KOPT-K1 (cell line): ENCODE measurements at regions not wholly inside any gene's neighbourhood (a gene's known extent, or its start where the extent isn't known, plus 50 kb on each side); places are given as distances from the start of the nearest gene placed in this dataset.

Experiments used
- H3K27ac ChIP-seq: fragments of 200-600 bp; sonication (generic); 2 replicates; pipeline ENCODE4 v1.5.1; 2016; ENCODE audit warnings: antibody characterized with exemption, mild to moderate bottlenecking, low read depth, low read length; ENCODE audit not compliant: poor library complexity, severe bottlenecking
- H3K36me3 ChIP-seq: fragments of 200-600 bp; sonication (generic); 2 replicates; pipeline ENCODE4 v1.5.1; 2017; ENCODE audit warnings: antibody characterized with exemption, mild to moderate bottlenecking, low read length, moderate library complexity; ENCODE audit not compliant: insufficient read depth
- H3K9me3 ChIP-seq: fragments of 200-600 bp; sonication (generic); 2 replicates; pipeline ENCODE4 v1.5.1; 2017; ENCODE audit warnings: antibody characterized with exemption, low read length, mild to moderate bottlenecking; ENCODE audit not compliant: insufficient read depth, poor library complexity, severe bottlenecking

DNA sequence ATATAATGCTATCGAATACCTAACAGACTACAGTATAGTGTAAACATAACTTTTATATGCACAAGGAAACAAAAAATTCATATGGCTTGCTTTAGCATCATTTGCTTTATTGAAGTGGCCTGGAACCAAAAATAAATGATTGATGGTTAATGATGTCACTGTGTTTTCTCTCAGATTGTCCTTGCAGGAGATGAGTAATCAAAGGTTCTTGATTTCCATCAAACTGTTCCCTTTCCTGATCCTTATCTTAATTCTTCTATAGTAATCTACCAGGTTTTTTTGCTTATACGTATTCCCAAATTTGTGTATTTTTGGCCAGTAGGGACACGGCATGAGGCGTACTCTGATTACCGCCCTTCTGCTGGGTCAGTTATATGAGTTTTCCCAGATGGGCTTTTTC is 104.9 kb upstream of the CXCR4 start:
- no peaks in the 10 kb centered on the region for H3K36me3 ChIP-seq
- no peaks in the 10 kb centered on the region for H3K9me3 ChIP-seq
- no peak overlapping the region for H3K27ac ChIP-seq

DNA sequence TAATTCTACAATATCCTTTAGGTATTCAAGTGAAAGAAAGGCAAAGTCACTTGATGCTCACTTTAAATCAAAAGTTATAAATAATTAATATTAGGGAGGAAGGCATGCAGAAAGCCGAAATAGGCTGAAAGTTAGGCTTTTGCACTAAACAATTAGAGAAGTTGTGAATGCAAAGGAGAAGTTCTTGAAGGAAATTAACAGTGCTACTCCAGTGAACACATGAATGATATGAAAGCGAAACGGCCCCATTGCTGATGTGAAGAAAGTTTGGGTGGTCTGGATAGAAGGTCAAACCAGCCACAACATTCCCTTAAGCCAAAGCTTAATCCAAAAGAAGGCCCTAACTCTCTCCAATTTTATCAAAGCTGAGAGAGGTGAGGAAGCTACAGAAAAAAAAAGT is 103.1 kb upstream of the CXCR4 start:
- H3K9me3 ChIP-seq, result no peaks in the 10 kb centered on the region
- no peaks in the 10 kb centered on the region for H3K36me3 ChIP-seq
- H3K27ac ChIP-seq, result no peak overlapping the region

DNA sequence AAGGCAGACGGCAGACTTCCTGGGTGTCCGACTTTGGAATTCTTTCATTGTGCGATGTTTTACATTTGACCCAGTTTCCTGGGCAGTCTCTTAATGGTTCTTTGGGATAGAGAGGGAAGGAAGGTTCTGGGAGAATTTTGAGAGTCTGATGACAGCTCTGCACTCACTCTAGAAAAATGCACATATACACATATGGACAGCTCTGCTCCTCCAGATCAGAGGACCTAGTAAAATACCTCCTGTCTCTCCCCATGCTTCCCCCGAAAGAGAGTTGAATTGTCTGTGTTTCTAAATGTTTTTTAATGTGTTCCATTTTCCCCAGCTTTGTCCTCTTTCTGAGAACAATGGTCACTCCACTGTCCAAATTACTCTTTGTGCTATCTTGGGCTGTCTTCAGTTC is 102.0 kb upstream of the CXCR4 start:
- no peaks in the 10 kb centered on the region for H3K9me3 ChIP-seq
- H3K36me3 ChIP-seq, result no peaks in the 10 kb centered on the region
- no peak overlapping the region for H3K27ac ChIP-seq

DNA sequence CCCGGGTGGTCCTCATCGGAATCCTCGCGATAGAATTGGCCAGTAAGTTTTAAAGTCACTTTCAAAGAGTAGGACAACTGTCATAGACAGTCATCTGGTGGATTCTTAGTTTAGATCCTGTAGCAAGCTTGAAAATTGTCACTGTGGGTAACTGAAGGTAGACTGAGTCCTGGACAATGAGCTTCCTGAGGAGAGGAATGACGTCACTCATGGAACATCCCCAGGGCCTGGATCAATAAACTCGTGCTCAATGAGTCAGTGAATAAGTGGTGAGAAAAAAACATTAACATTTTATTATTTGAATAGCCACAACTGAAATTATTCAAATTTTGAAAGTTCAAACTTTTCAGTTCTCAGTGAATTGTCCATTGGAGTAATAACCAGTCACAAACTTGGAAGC is 101.4 kb upstream of the CXCR4 start:
- Histone ChIP-seq H3K9me3 (no peaks in the 10 kb centered on the region), H3K27ac (no peak overlapping the region), H3K36me3 (no peaks in the 10 kb centered on the region)

- Histone ChIP-seq H3K27ac (no peak overlapping the region), H3K9me3 (no peaks in the 10 kb centered on the region)
Measured at GRCh38 chr2:136217996-136218395, 100.0 kb upstream of the CXCR4 start.

GRCh38 chr2:136215908-136216472 is 98.0 kb upstream of the CXCR4 start:
- Histone ChIP-seq H3K27ac (no peak overlapping the region), H3K9me3 (peaks cover 4% of the 10 kb centered on the region), H3K36me3 (no peaks in the 10 kb centered on the region)

More at GRCh38 chr2:136217996-136218395, 100.0 kb upstream of the CXCR4 start:
- H3K36me3 ChIP-seq, result no peaks in the 10 kb centered on the region

GRCh38 chr2:136215449-136215848 is 97.5 kb upstream of the CXCR4 start:
- Histone ChIP-seq H3K9me3 (peaks cover 5% of the 10 kb centered on the region), H3K27ac (no peak overlapping the region), H3K36me3 (no peaks in the 10 kb centered on the region)

DNA sequence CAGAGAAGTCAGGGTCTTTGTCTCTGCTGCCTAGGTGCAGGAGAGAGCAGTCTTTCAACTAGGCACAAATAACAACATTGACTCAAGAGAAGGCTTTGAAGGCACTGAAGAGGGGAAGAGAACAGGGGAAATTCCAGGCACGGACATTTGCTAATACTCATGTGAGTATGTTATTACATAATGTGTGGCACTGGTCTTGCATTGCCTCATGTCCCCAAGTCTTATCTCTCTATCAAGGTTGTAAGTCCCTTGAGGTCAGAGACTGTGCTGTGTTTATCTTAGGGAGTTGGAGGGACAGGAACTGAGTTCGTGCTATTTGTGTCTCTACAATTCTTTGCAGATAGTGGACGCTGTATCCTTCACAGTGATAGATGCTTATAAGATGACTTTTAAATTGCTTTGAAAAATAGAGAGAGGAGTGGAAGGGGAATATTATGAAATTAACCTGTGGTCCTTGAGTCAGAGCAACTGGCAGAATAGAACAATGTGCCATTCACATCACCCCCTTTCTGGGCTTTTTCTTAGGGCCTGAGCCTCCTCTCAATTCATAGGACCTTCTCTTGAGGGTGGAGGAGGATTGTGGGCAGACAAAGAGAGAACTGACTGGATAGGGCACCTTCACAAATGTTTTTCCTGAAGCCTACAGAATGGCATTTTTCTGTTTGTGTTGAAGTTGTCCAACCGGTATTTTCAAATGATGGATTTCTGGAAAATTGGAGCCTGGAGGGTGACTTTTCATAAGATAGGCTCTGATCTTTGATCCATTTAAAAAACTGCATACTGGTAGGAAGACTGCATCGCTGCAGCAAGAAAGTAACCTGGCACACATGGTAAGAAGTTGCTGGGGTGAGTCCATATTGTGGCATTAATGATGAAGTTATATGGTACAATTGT is 96.6 kb upstream of the CXCR4 start:
- peaks cover 14% of the 10 kb centered on the region for H3K9me3 ChIP-seq
- H3K36me3 ChIP-seq, result no peaks in the 10 kb centered on the region
- no peak overlapping the region for H3K27ac ChIP-seq

- Histone ChIP-seq H3K9me3 (peaks cover 17% of the 10 kb centered on the region), H3K36me3 (no peaks in the 10 kb centered on the region), H3K27ac (no peak overlapping the region)
Measured at GRCh38 chr2:136213836-136214235, 95.9 kb upstream of the CXCR4 start.

GRCh38 chr2:136212426-136213378 is 94.8 kb upstream of the CXCR4 start:
- Histone ChIP-seq H3K27ac (peak overlapping the region; percentile 48), H3K9me3 (peaks cover 17% of the 10 kb centered on the region), H3K36me3 (no peaks in the 10 kb centered on the region)

DNA sequence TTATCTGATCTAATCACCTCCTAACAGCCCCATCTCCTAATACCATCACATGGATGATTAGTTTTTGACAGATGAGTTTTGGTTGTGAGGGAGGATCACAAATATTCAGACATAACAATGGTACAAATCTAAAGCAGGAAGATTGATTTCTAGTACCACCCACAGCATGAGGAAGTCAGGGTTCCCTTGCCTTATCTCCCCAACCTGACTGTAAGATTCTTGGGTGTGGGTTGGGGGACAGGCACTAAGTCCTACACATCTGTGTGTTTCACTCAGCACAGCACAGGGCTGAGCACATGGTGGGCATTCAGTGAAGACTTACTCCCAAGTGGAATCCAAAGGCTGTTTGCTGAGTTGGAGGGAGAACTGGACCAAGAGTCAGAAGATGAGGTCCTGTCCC is 93.8 kb upstream of the CXCR4 start:
- H3K9me3 ChIP-seq, result peaks cover 17% of the 10 kb centered on the region
- H3K27ac ChIP-seq, result peak overlapping the region; percentile 48
- no peaks in the 10 kb centered on the region for H3K36me3 ChIP-seq

- H3K27ac ChIP-seq, result no peak overlapping the region
- H3K9me3 ChIP-seq, result peaks cover 17% of the 10 kb centered on the region
- no peaks in the 10 kb centered on the region for H3K36me3 ChIP-seq
Measured at GRCh38 chr2:136210822-136211221, 92.9 kb upstream of the CXCR4 start.

GRCh38 chr2:136210455-136210805 is 92.5 kb upstream of the CXCR4 start:
- H3K9me3 ChIP-seq, result peaks cover 17% of the 10 kb centered on the region
- H3K27ac ChIP-seq, result no peak overlapping the region
- H3K36me3 ChIP-seq, result no peaks in the 10 kb centered on the region

DNA sequence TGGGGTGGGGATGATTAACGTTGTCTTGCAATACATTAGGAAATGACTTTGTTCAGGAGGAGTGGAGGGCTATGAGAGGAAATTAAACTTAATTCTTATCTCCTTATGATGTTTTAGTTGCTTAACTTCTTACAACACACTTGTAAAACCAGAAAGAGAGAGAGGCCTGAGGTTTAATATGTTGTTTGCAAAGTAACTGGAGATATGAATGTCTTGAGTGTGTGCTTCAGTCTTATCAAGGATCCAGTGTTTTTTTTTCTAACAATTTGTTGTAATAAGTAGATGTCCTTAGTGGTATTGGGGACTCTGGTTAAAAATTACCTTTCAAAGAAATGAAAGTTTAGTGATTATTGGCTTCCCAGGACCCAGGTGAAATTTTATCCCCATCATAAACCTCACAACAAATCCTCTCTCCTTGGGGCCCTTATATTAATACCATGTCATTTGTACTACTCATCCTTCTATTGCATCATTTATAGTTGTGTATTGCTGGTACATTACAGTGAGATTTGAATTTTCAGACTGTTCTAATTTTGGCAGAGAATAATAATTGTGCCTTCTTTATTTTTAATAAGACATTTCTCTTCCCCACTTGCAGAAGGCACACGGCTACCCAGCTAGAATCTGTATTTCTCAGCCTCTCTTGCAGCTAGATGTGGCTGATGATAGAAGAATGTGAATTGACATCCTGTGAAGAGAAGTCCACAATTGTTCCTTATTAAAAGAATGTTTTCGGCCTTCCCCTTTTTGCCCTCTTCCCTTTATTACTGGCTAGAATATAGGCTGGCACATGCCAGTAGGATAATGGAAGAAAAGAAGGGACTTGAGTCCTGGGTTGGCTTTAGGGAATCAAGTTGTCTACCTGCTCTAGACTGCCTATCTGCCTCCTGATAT is 91.9 kb upstream of the CXCR4 start:
- Histone ChIP-seq H3K9me3 (peaks cover 17% of the 10 kb centered on the region), H3K36me3 (no peaks in the 10 kb centered on the region), H3K27ac (no peak overlapping the region)
